Bone marrow (tissue), 2 donors: ENCODE measurements at regions not wholly inside any gene's neighbourhood (a gene's known extent, or its start where the extent isn't known, plus 50 kb on each side); places are given as distances from the start of the nearest gene placed in this dataset.
"Not testable (repeated sequence)": the region's sequence is repeated elsewhere in the genome, so short reads cannot be mapped to it uniquely, and the experiment has no call there.

ENCODE experiments used
- DNase-seq, 2 donors: peaks; one replicate each; lab custom pipeline; 2025; lab: John Stamatoyannopoulos, UW

GRCh38 chr5:67639976-67640375, 443.4 kb upstream of the CD180 start:
- DNase-seq: peak in 1 of 2 donors; percentile 54

GRCh38 chr5:67639313-67639712, 442.7 kb upstream of the CD180 start:
- DNase-seq: no peak

- DNase-seq: no peak
Observed at GRCh38 chr5:67636850-67637524, 440.4 kb upstream of the CD180 start.

GRCh38 chr5:67636091-67636490, 439.5 kb upstream of the CD180 start:
- DNase-seq: no peak

GRCh38 chr5:67627079-67627478, 430.5 kb upstream of the CD180 start:
- DNase-seq: not testable (repeated sequence)

- DNase-seq: no peak
Observed at GRCh38 chr5:67623078-67623477, 426.5 kb upstream of the CD180 start.

- DNase-seq: no peak
Observed at GRCh38 chr5:67620424-67621397, 424.1 kb upstream of the CD180 start.

GRCh38 chr5:67619636-67620035, 423.0 kb upstream of the CD180 start:
- no peak for DNase-seq

GRCh38 chr5:67619235-67619634, 422.6 kb upstream of the CD180 start:
- DNase-seq: no peak

GRCh38 chr5:67617051-67617450, 420.5 kb upstream of the CD180 start:
- no peak for DNase-seq

- no peak for DNase-seq
Observed at GRCh38 chr5:67612961-67613360, 416.4 kb upstream of the CD180 start.

- DNase-seq: no peak
Observed at GRCh38 chr5:67610186-67610912, 413.8 kb upstream of the CD180 start.

GRCh38 chr5:67607958-67608357, 411.4 kb upstream of the CD180 start:
- no peak for DNase-seq

- DNase-seq: no peak
Observed at GRCh38 chr5:67606586-67606947, 410.0 kb upstream of the CD180 start.

GRCh38 chr5:67605730-67606585, 409.4 kb upstream of the CD180 start:
- DNase-seq: no peak

GRCh38 chr5:67591491-67591890, 394.9 kb upstream of the CD180 start:
- no peak for DNase-seq

- DNase-seq: no peak
Observed at GRCh38 chr5:67588389-67588788, 391.8 kb upstream of the CD180 start.

GRCh38 chr5:67581203-67581602, 384.6 kb upstream of the CD180 start:
- no peak for DNase-seq

- DNase-seq: no peak
Observed at GRCh38 chr5:67578011-67578410, 381.4 kb upstream of the CD180 start.

GRCh38 chr5:67577424-67577823, 380.8 kb upstream of the CD180 start:
- no peak for DNase-seq

- DNase-seq: no peak
Observed at GRCh38 chr5:67576112-67576511, 379.5 kb upstream of the CD180 start.

GRCh38 chr5:67575087-67575486, 378.5 kb upstream of the CD180 start:
- DNase-seq: no peak
